ENCODE measurements at regions not wholly inside any gene's neighbourhood (a gene's known extent, or its start where the extent isn't known, plus 50 kb on each side); places are given as distances from the start of the nearest gene placed in this dataset.

GRCh38 chr5:104241046-104241445, 678.5 kb upstream of the NUDT12 start:
- no peaks in the 10 kb centered on the region for H3K4me1 ChIP-seq (ENCODE audit: control insufficient read depth in 1 of 2, insufficient read depth in 1 of 2, low read depth in 1 of 2, low read length in 1 of 2)
- no peak for TF ChIP-seq CTCF (IDR thresholded peaks at IDR 0.05)
- H3K27me3 ChIP-seq, result no peaks in the 10 kb centered on the region
- no peaks in the 10 kb centered on the region for H3K36me3 ChIP-seq
- H3K27ac ChIP-seq, result no peak overlapping the region
- no peak overlapping the region for H3K4me3 ChIP-seq (ENCODE audit: low read depth in 1 of 2, low read length in 1 of 2)
- no peaks in the 10 kb centered on the region for H3K9me3 ChIP-seq

GRCh38 chr5:104237586-104237985, 675.0 kb upstream of the NUDT12 start:
- Histone ChIP-seq H3K27me3 (no peaks in the 10 kb centered on the region), H3K27ac (no peak overlapping the region), H3K4me1 (ENCODE audit: control insufficient read depth in 1 of 2, insufficient read depth in 1 of 2, low read depth in 1 of 2, low read length in 1 of 2) (no peaks in the 10 kb centered on the region), H3K36me3 (no peaks in the 10 kb centered on the region), H3K9me3 (no peaks in the 10 kb centered on the region), H3K4me3 (ENCODE audit: low read depth in 1 of 2, low read length in 1 of 2) (no peak overlapping the region)
- no peak for TF ChIP-seq CTCF (IDR thresholded peaks at IDR 0.05)

GRCh38 chr5:104223885-104224773, 661.5 kb upstream of the NUDT12 start:
- TF ChIP-seq CTCF (IDR thresholded peaks at IDR 0.05), result no peak
- Histone ChIP-seq H3K4me3 (ENCODE audit: low read depth in 1 of 2, low read length in 1 of 2) (no peak overlapping the region), H3K4me1 (ENCODE audit: control insufficient read depth in 1 of 2, insufficient read depth in 1 of 2, low read depth in 1 of 2, low read length in 1 of 2) (no peaks in the 10 kb centered on the region), H3K27me3 (no peaks in the 10 kb centered on the region), H3K9me3 (no peaks in the 10 kb centered on the region), H3K27ac (no peak overlapping the region), H3K36me3 (no peaks in the 10 kb centered on the region)

GRCh38 chr5:104218200-104218599, 655.6 kb upstream of the NUDT12 start:
- no peak for TF ChIP-seq CTCF (IDR thresholded peaks at IDR 0.05)
- no peak overlapping the region for H3K4me3 ChIP-seq (ENCODE audit: low read depth in 1 of 2, low read length in 1 of 2)
- H3K9me3 ChIP-seq, result no peaks in the 10 kb centered on the region
- H3K27me3 ChIP-seq, result no peaks in the 10 kb centered on the region
- H3K4me1 ChIP-seq (ENCODE audit: control insufficient read depth in 1 of 2, insufficient read depth in 1 of 2, low read depth in 1 of 2, low read length in 1 of 2), result no peaks in the 10 kb centered on the region
- no peaks in the 10 kb centered on the region for H3K36me3 ChIP-seq
- no peak overlapping the region for H3K27ac ChIP-seq

- no peaks in the 10 kb centered on the region for H3K27me3 ChIP-seq
- no peak overlapping the region for H3K27ac ChIP-seq
- no peaks in the 10 kb centered on the region for H3K36me3 ChIP-seq
- no peaks in the 10 kb centered on the region for H3K9me3 ChIP-seq
- H3K4me1 ChIP-seq (ENCODE audit: control insufficient read depth in 1 of 2, insufficient read depth in 1 of 2, low read depth in 1 of 2, low read length in 1 of 2), result no peaks in the 10 kb centered on the region
- no peak for TF ChIP-seq CTCF (IDR thresholded peaks at IDR 0.05)
- H3K4me3 ChIP-seq (ENCODE audit: low read depth in 1 of 2, low read length in 1 of 2), result no peak overlapping the region
Observed at GRCh38 chr5:104213216-104213615, 650.6 kb upstream of the NUDT12 start.

Data from neutrophil (primary cell).